Tibial nerve (tissue), 4 donors: ENCODE measurements at regions not wholly inside any gene's neighbourhood (a gene's known extent, or its start where the extent isn't known, plus 50 kb on each side); places are given as distances from the start of the nearest gene placed in this dataset.
"Not testable (repeated sequence)": the region's sequence is repeated elsewhere in the genome, so short reads cannot be mapped to it uniquely, and the experiment has no call there.

Source experiments
- DNase-seq, 2 donors: peaks; one replicate each; pipeline ENCODE4 v3.0.0-alpha.2; 2019; ENCODE audit warnings: low spot score in 2 of 2
- H3K27ac ChIP-seq, 4 donors: fragments of 200-600 bp; sonication (generic) in 3 of 4; one replicate each; pipeline ENCODE4 v1.5.1; 2017 to 2019; ENCODE audit warnings: mild to moderate bottlenecking in 1 of 4
- H3K27me3 ChIP-seq, 2 donors: fragments of 200-600 bp; sonication (generic) in 1 of 2; one replicate each; pipeline versions ENCODE4 v1.5.1 to v1.6.0; 2017 to 2019
- H3K36me3 ChIP-seq, 3 donors: fragments of 200-600 bp; sonication (generic); one replicate each; pipeline ENCODE4 v1.5.1; 2018 to 2019
- H3K4me1 ChIP-seq, 4 donors: fragments of 200-600 bp; sonication (generic) in 3 of 4; one replicate each; pipeline ENCODE4 v1.5.1; 2017 to 2019
- H3K4me3 ChIP-seq, 4 donors: fragments of 200-600 bp; sonication (generic) in 3 of 4; one replicate each; pipeline ENCODE4 v1.5.1; 2017 to 2019; ENCODE audit warnings: mild to moderate bottlenecking in 1 of 4, moderate library complexity in 1 of 4
- H3K9me3 ChIP-seq, 4 donors: fragments of 200-600 bp; sonication (generic) in 3 of 4; one replicate each; pipeline ENCODE4 v1.5.1; 2017 to 2019
- CTCF ChIP-seq, 5 experiments: fragments of 200-600 bp in 3 of 5; fragments of 450-650 bp in 2 of 5; sonication (generic) in 3 of 5; IDR thresholded peaks; one replicate each; pipeline ENCODE4 v1.5.1; 2016 to 2019; ENCODE audit warnings: antibody characterized with exemption in 5 of 5, mild to moderate bottlenecking in 3 of 5, moderate library complexity in 2 of 5
- EP300 ChIP-seq, 2 donors: sonication (generic); formaldehyde crosslinking; IDR thresholded peaks; one replicate each; pipeline ENCODE4 v1.6.1; 2017; ENCODE audit warnings: antibody characterized with exemption in 2 of 2, mild to moderate bottlenecking in 1 of 2
- POLR2A ChIP-seq, 2 donors: fragments of 450-650 bp; IDR thresholded peaks; one replicate each; pipeline ENCODE4 v1.6.1; 2017; ENCODE audit warnings: antibody characterized with exemption in 2 of 2, mild to moderate bottlenecking in 2 of 2, moderate library complexity in 2 of 2
- WGBS, 2 donors: methylation state at CpG; one replicate each; pipeline ENCODE4 v1.1.5; 2018; 5-methylcytosine and 5-hydroxymethylcytosine counted together

GRCh38 chr13:48879854-48880253 is 95.9 kb upstream of the FNDC3A start:
- H3K4me3 ChIP-seq, result no peak overlapping the region
- H3K27ac ChIP-seq, result no peak overlapping the region
- H3K36me3 ChIP-seq, result no peaks in the 10 kb centered on the region
- H3K4me1 ChIP-seq, result no peaks in the 10 kb centered on the region
- DNase-seq, result no peak
- 63 to 64% methylated on average over 7 of the region's 7 CpGs for WGBS, 2 donors
- no peaks in the 10 kb centered on the region for H3K9me3 ChIP-seq
- H3K27me3 ChIP-seq, result no peaks in the 10 kb centered on the region
- TF ChIP-seq CTCF (IDR thresholded peaks at IDR 0.05), result no peak
- TF ChIP-seq EP300 (IDR thresholded peaks at IDR 0.05), result no peak
- TF ChIP-seq POLR2A (IDR thresholded peaks at IDR 0.05), result no peak

GRCh38 chr13:48883786-48884185 is 91.9 kb upstream of the FNDC3A start:
- 91 to 100% methylated on average over 1 of the region's 1 CpG for WGBS, 2 donors
- not testable (repeated sequence) for H3K36me3 ChIP-seq, H3K27ac ChIP-seq, H3K4me3 ChIP-seq, DNase-seq, H3K27me3 ChIP-seq, H3K4me1 ChIP-seq, H3K9me3 ChIP-seq

- no peaks in the 10 kb centered on the region for H3K9me3 ChIP-seq
- no peaks in the 10 kb centered on the region for H3K27me3 ChIP-seq
- H3K36me3 ChIP-seq, result no peaks in the 10 kb centered on the region
- H3K4me3 ChIP-seq, result no peak overlapping the region
- H3K4me1 ChIP-seq, result no peaks in the 10 kb centered on the region
- TF ChIP-seq POLR2A (IDR thresholded peaks at IDR 0.05), result no peak
- no peak for TF ChIP-seq CTCF (IDR thresholded peaks at IDR 0.05)
- TF ChIP-seq EP300 (IDR thresholded peaks at IDR 0.05), result no peak
- no peak overlapping the region for H3K27ac ChIP-seq
- no peak for DNase-seq
Measured at GRCh38 chr13:48885027-48885395, 90.7 kb upstream of the FNDC3A start.

- Histone ChIP-seq H3K9me3 (no peaks in the 10 kb centered on the region), H3K27me3 (no peaks in the 10 kb centered on the region), H3K36me3 (no peaks in the 10 kb centered on the region), H3K27ac (no peak overlapping the region), H3K4me3 (no peak overlapping the region), H3K4me1 (peaks cover 0 to 4% (median 0%) of the 10 kb centered on the region in 4 donors)
- 65 to 76% methylated on average over 5 of the region's 5 CpGs for WGBS, 2 donors
- DNase-seq, result no peak
- TF ChIP-seq CTCF (IDR thresholded peaks at IDR 0.05), result no peak
- TF ChIP-seq POLR2A (IDR thresholded peaks at IDR 0.05), result no peak
- TF ChIP-seq EP300 (IDR thresholded peaks at IDR 0.05), result no peak
Measured at GRCh38 chr13:48888613-48889012, 87.1 kb upstream of the FNDC3A start.

DNA sequence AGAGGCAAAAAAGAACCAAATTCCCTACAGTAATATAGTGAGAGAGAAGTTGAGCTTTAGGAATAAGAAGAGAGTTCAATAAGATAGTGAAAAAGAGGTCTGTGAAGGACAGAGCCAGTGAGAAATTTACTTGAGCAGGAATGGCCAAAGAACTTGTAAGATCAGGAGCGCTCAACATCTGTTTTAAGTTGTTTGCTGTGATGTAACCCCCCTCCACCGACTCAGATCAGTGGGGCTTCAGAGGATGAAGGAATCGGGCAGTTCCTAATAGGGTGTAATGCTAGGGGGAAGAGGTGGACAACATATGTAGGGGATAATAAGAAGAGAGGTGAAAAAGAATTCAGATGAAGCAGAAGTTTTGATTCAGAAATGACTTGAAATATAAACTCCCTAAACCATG is 85.3 kb upstream of the FNDC3A start:
- WGBS, 2 donors, result 63 to 65% methylated on average over 3 of the region's 3 CpGs
- DNase-seq, result no peak
- TF ChIP-seq EP300 (IDR thresholded peaks at IDR 0.05), result no peak
- TF ChIP-seq POLR2A (IDR thresholded peaks at IDR 0.05), result no peak
- no peak for TF ChIP-seq CTCF (IDR thresholded peaks at IDR 0.05)

GRCh38 chr13:48891586-48891985 is 84.1 kb upstream of the FNDC3A start:
- Histone ChIP-seq H3K4me1 (peaks cover 0 to 4% (median 0%) of the 10 kb centered on the region in 4 donors), H3K27me3 (no peaks in the 10 kb centered on the region), H3K4me3 (no peak overlapping the region), H3K36me3 (no peaks in the 10 kb centered on the region), H3K27ac (peak overlapping the region in 2 of 4 donors; percentile 39 to 51), H3K9me3 (no peaks in the 10 kb centered on the region)
- no peak for DNase-seq
- 54 to 62% methylated on average over 3 of the region's 3 CpGs for WGBS, 2 donors
- TF ChIP-seq POLR2A (IDR thresholded peaks at IDR 0.05), result no peak
- no peak for TF ChIP-seq CTCF (IDR thresholded peaks at IDR 0.05)
- TF ChIP-seq EP300 (IDR thresholded peaks at IDR 0.05), result no peak

More for the DNA sequence above, 85.3 kb upstream of the FNDC3A start:
- peaks cover 0 to 4% (median 0%) of the 10 kb centered on the region in 4 donors for H3K4me1 ChIP-seq
- H3K4me3 ChIP-seq, result no peak overlapping the region
- no peaks in the 10 kb centered on the region for H3K36me3 ChIP-seq
- H3K27ac ChIP-seq, result no peak overlapping the region
- H3K9me3 ChIP-seq, result no peaks in the 10 kb centered on the region
- H3K27me3 ChIP-seq, result no peaks in the 10 kb centered on the region
